GM21528 (cell line): ENCODE measurements at regions not wholly inside any gene's neighbourhood (a gene's known extent, or its start where the extent isn't known, plus 50 kb on each side); places are given as distances from the start of the nearest gene placed in this dataset.
"Not testable (repeated sequence)": the region's sequence is repeated elsewhere in the genome, so short reads cannot be mapped to it uniquely, and the experiment has no call there.

Source experiments
- ATAC-seq: cut with Tn5 transposase; IDR thresholded peaks from one replicate; pipeline ENCODE4 v1.9.1; 2021; ENCODE audit warnings: mild to moderate bottlenecking, moderate library complexity; ENCODE audit not compliant: unreplicated experiment, low FRiP score

- ATAC-seq = no peak
These were observed 355.7 kb downstream of the LRRC70 start for GRCh38 chr5:62934319-62934718.

- ATAC-seq = no peak
These were observed 354.6 kb downstream of the LRRC70 start for GRCh38 chr5:62933261-62933660.

GRCh38 chr5:62931153-62931950 is 352.7 kb downstream of the LRRC70 start:
- no peak for ATAC-seq

GRCh38 chr5:62922191-62922590 is 343.6 kb downstream of the LRRC70 start:
- ATAC-seq = no peak

- no peak for ATAC-seq
These were observed 342.2 kb downstream of the LRRC70 start for GRCh38 chr5:62920856-62921255.

- ATAC-seq = no peak
These were observed 330.7 kb downstream of the LRRC70 start for GRCh38 chr5:62909326-62909725.

GRCh38 chr5:62902126-62902525 is 323.5 kb downstream of the LRRC70 start:
- ATAC-seq = no peak

GRCh38 chr5:62900976-62901375 is 322.4 kb downstream of the LRRC70 start:
- no peak for ATAC-seq

GRCh38 chr5:62896121-62896893 is 317.7 kb downstream of the LRRC70 start:
- no peak for ATAC-seq

GRCh38 chr5:62886603-62887315 is 308.1 kb downstream of the LRRC70 start:
- no peak for ATAC-seq

GRCh38 chr5:62837330-62837729 is 258.7 kb downstream of the LRRC70 start:
- ATAC-seq = not testable (repeated sequence)

GRCh38 chr5:62829604-62829986 is 251.0 kb downstream of the LRRC70 start:
- no peak for ATAC-seq

- no peak for ATAC-seq
These were observed 250.4 kb downstream of the LRRC70 start for GRCh38 chr5:62828742-62829603.

GRCh38 chr5:62825623-62826220 is 247.1 kb downstream of the LRRC70 start:
- ATAC-seq = no peak

GRCh38 chr5:62824936-62825335 is 246.3 kb downstream of the LRRC70 start:
- no peak for ATAC-seq

GRCh38 chr5:62817043-62817442 is 238.4 kb downstream of the LRRC70 start:
- ATAC-seq = not testable (repeated sequence)

GRCh38 chr5:62814991-62815390 is 236.4 kb downstream of the LRRC70 start:
- no peak for ATAC-seq

GRCh38 chr5:62812621-62813255 is 234.1 kb downstream of the LRRC70 start:
- ATAC-seq = no peak

GRCh38 chr5:62804819-62805218 is 226.2 kb downstream of the LRRC70 start:
- not testable (repeated sequence) for ATAC-seq
